ENCODE measurements at regions not wholly inside any gene's neighbourhood (a gene's known extent, or its start where the extent isn't known, plus 50 kb on each side); places are given as distances from the start of the nearest gene placed in this dataset.
"Not testable (repeated sequence)": the region's sequence is repeated elsewhere in the genome, so short reads cannot be mapped to it uniquely, and the experiment has no call there.

GRCh38 chr14:83898558-83898957, 1631.4 kb upstream of the FLRT2 start:
- not testable (repeated sequence) for TF ChIP-seq REST (IDR thresholded peaks at IDR 0.05); CTCF (IDR thresholded peaks at IDR 0.05); ATOH8 (CRISPR knock-in tag; IDR thresholded peaks at IDR 0.05; ENCODE audit: low read depth); CHD2 (IDR thresholded peaks at IDR 0.05; ENCODE audit: low read length, partially characterized antibody); MYC (IDR thresholded peaks at IDR 0.05; ENCODE audit: borderline replicate concordance, low read length); RARB (CRISPR knock-in tag; IDR thresholded peaks at IDR 0.05); USF2 (IDR thresholded peaks at IDR 0.05); POLR2A (IDR thresholded peaks at IDR 0.05; ENCODE audit: low read length); ZC3H11A (IDR thresholded peaks at IDR 0.05); EP300 (IDR thresholded peaks at IDR 0.05); MAFK (IDR thresholded peaks at IDR 0.05; ENCODE audit: partially characterized antibody); RAD21 (conservative IDR thresholded peaks at IDR 0.05 in 1 of 2, IDR thresholded peaks at IDR 0.05 in 1 of 2); KDM1A (IDR thresholded peaks at IDR 0.05; ENCODE audit: low read depth); CEBPB (IDR thresholded peaks at IDR 0.05)
